ENCODE measurements at regions not wholly inside any gene's neighbourhood (a gene's known extent, or its start where the extent isn't known, plus 50 kb on each side); places are given as distances from the start of the nearest gene placed in this dataset.

DNA sequence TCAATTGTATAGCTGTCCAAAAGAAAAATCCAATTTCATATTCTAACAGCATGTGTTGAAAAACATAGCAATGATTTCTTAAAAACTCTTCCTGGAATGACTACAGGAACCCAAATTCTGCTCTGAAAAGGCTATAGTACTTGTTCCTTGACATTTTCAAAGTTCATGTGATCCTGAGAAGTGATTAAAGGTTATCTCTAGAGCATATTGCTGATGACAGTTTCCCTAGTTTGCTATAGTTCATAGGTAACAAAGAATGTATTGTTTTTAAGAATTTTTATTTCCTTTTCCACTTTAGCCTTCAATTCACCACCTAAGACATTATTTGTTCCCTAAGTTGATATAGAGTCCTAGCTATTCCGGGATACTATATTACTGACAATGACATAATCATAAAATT is 1614.6 kb downstream of the PCDH7 start:
- no peak for TF ChIP-seq TCF12 (IDR thresholded peaks at IDR 0.05; ENCODE audit: low read depth)
- TF ChIP-seq NFIC (IDR thresholded peaks at IDR 0.05) = no peak
- TF ChIP-seq, protein P1, sequence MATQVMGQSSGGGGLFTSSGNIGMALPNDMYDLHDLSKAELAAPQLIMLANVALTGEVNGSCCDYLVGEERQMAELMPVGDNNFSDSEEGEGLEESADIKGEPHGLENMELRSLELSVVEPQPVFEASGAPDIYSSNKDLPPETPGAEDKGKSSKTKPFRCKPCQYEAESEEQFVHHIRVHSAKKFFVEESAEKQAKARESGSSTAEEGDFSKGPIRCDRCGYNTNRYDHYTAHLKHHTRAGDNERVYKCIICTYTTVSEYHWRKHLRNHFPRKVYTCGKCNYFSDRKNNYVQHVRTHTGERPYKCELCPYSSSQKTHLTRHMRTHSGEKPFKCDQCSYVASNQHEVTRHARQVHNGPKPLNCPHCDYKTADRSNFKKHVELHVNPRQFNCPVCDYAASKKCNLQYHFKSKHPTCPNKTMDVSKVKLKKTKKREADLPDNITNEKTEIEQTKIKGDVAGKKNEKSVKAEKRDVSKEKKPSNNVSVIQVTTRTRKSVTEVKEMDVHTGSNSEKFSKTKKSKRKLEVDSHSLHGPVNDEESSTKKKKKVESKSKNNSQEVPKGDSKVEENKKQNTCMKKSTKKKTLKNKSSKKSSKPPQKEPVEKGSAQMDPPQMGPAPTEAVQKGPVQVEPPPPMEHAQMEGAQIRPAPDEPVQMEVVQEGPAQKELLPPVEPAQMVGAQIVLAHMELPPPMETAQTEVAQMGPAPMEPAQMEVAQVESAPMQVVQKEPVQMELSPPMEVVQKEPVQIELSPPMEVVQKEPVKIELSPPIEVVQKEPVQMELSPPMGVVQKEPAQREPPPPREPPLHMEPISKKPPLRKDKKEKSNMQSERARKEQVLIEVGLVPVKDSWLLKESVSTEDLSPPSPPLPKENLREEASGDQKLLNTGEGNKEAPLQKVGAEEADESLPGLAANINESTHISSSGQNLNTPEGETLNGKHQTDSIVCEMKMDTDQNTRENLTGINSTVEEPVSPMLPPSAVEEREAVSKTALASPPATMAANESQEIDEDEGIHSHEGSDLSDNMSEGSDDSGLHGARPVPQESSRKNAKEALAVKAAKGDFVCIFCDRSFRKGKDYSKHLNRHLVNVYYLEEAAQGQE (IDR thresholded peaks at IDR 0.05; ENCODE audit: low read depth) = no peak
- no peak for TF ChIP-seq RAD21 (IDR thresholded peaks at IDR 0.05; ENCODE audit: low read depth)
- TF ChIP-seq YY1 (IDR thresholded peaks at IDR 0.05; ENCODE audit: low read depth) = no peak
- TF ChIP-seq, protein P2, sequence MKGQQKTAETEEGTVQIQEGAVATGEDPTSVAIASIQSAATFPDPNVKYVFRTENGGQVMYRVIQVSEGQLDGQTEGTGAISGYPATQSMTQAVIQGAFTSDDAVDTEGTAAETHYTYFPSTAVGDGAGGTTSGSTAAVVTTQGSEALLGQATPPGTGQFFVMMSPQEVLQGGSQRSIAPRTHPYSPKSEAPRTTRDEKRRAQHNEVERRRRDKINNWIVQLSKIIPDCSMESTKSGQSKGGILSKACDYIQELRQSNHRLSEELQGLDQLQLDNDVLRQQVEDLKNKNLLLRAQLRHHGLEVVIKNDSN (IDR thresholded peaks at IDR 0.05) = no peak
- no peak for TF ChIP-seq FOXM1 (IDR thresholded peaks at IDR 0.05; ENCODE audit: borderline replicate concordance, low read depth)
- no peak for TF ChIP-seq EP300 (IDR thresholded peaks at IDR 0.05; ENCODE audit: borderline replicate concordance)
- no peak for TF ChIP-seq TEAD4 (IDR thresholded peaks at IDR 0.05)
- no peak for TF ChIP-seq TAF1 (IDR thresholded peaks at IDR 0.05; ENCODE audit: low read depth)
- TF ChIP-seq CREB1 (IDR thresholded peaks at IDR 0.05; ENCODE audit: low read depth) = no peak
- TF ChIP-seq, protein P3, sequence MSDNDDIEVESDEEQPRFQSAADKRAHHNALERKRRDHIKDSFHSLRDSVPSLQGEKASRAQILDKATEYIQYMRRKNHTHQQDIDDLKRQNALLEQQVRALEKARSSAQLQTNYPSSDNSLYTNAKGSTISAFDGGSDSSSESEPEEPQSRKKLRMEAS (IDR thresholded peaks at IDR 0.05) = no peak
- no peak for TF ChIP-seq ZBTB7A (IDR thresholded peaks at IDR 0.05; ENCODE audit: low read depth)
- no peak for TF ChIP-seq CEBPB (IDR thresholded peaks at IDR 0.05)

DNA sequence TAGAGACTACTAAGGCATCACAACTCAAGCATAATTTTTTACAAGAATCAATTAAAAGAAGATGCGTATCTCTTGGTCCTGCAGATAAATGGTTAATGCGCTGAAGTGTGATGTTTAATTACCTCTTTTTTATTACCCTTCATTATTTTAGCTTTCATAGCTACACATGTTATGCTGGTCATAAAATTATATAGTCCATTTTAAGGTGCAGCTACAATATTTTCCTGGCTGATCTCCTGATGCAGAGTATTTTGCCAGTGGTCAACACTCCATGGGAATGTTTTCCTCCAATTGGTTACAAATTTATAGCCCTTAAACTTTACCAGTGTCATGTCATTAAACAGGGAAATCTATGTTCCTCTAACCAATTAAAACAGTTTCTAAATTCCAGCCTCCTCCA is 1617.2 kb downstream of the PCDH7 start:
- TF ChIP-seq EGR1 (IDR thresholded peaks at IDR 0.05) (no peak), TAF1 (IDR thresholded peaks at IDR 0.05; ENCODE audit: low read depth) (no peak), NFIC (IDR thresholded peaks at IDR 0.05) (no peak), YY1 (IDR thresholded peaks at IDR 0.05; ENCODE audit: low read depth) (no peak), EP300 (IDR thresholded peaks at IDR 0.05; ENCODE audit: borderline replicate concordance) (no peak), TCF12 (IDR thresholded peaks at IDR 0.05; ENCODE audit: low read depth) (no peak), ZBTB7A (IDR thresholded peaks at IDR 0.05; ENCODE audit: low read depth) (no peak), RAD21 (IDR thresholded peaks at IDR 0.05; ENCODE audit: low read depth) (no peak)
- TF ChIP-seq, protein P2 (IDR thresholded peaks at IDR 0.05) = no peak
- TF ChIP-seq, protein P3 (IDR thresholded peaks at IDR 0.05) = no peak
- TF ChIP-seq, protein P1 (IDR thresholded peaks at IDR 0.05; ENCODE audit: low read depth) = no peak

DNA sequence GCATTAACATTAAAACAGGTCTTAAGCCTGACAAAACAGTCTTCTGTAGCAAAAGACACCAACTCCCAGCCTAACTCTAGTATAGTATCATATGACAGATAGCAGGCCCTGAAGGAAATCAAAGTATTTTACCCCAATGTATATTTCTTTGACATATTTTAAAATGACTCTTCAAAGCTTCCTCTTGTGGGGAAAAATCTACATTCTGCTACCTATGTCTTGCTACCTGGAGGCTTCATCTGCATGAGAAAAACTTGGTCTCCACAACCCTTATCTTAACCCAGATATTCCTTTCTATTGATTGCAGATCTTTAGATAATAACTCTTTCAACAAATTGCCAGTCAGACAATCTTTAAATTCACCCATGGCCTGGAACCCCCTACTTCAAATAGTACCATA is 1620.4 kb downstream of the PCDH7 start:
- TF ChIP-seq, protein P2 (IDR thresholded peaks at IDR 0.05) = no peak
- TF ChIP-seq TAF1 (IDR thresholded peaks at IDR 0.05; ENCODE audit: low read depth) = no peak
- TF ChIP-seq CEBPB (IDR thresholded peaks at IDR 0.05) = no peak
- TF ChIP-seq, protein P3 (IDR thresholded peaks at IDR 0.05) = no peak
- TF ChIP-seq TCF12 (IDR thresholded peaks at IDR 0.05; ENCODE audit: low read depth) = no peak
- no peak for TF ChIP-seq EGR1 (IDR thresholded peaks at IDR 0.05)

DNA sequence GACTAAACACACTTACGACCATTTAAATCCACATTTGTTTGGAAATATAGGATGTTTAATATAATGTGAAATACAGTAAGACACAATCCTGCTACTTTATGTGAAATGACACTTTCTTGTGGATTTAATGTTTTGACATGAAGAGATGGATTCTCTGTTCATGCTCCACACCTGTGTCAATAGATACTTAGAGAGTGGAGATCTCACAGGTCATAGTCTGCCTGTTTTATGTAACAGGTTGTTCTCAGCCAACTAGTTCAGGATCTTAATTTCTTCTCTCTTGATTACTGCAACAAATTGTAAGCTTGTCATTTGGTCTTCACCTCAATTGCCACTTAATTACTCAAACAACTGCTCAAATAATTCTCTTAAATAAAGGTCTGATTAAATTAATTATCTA is 1621.2 kb downstream of the PCDH7 start:
- TF ChIP-seq, protein P3 (IDR thresholded peaks at IDR 0.05) = no peak
- TF ChIP-seq TAF1 (IDR thresholded peaks at IDR 0.05; ENCODE audit: low read depth) = no peak
- TF ChIP-seq EGR1 (IDR thresholded peaks at IDR 0.05) = no peak
- TF ChIP-seq, protein P2 (IDR thresholded peaks at IDR 0.05) = no peak
- no peak for TF ChIP-seq EP300 (IDR thresholded peaks at IDR 0.05; ENCODE audit: borderline replicate concordance)
- no peak for TF ChIP-seq TEAD4 (IDR thresholded peaks at IDR 0.05)
- no peak for TF ChIP-seq NFIC (IDR thresholded peaks at IDR 0.05)
- TF ChIP-seq CREB1 (IDR thresholded peaks at IDR 0.05; ENCODE audit: low read depth) = no peak
- TF ChIP-seq TCF12 (IDR thresholded peaks at IDR 0.05; ENCODE audit: low read depth) = no peak
- TF ChIP-seq CEBPB (IDR thresholded peaks at IDR 0.05) = no peak
- TF ChIP-seq, protein P1 (IDR thresholded peaks at IDR 0.05; ENCODE audit: low read depth) = no peak
